ENCODE measurements at regions not wholly inside any gene's neighbourhood (a gene's known extent, or its start where the extent isn't known, plus 50 kb on each side); places are given as distances from the start of the nearest gene placed in this dataset.

GRCh38 chr4:126182336-126182735 lies 867.6 kb downstream of the FAT4 start:
- no peak for TF ChIP-seq CTCF (IDR thresholded peaks at IDR 0.05; ENCODE audit: low read depth, low read length)
- TF ChIP-seq EZH2phosphoT487 (IDR thresholded peaks at IDR 0.05; ENCODE audit: low read depth): no peak
